ENCODE measurements at regions not wholly inside any gene's neighbourhood (a gene's known extent, or its start where the extent isn't known, plus 50 kb on each side); places are given as distances from the start of the nearest gene placed in this dataset.

DNA sequence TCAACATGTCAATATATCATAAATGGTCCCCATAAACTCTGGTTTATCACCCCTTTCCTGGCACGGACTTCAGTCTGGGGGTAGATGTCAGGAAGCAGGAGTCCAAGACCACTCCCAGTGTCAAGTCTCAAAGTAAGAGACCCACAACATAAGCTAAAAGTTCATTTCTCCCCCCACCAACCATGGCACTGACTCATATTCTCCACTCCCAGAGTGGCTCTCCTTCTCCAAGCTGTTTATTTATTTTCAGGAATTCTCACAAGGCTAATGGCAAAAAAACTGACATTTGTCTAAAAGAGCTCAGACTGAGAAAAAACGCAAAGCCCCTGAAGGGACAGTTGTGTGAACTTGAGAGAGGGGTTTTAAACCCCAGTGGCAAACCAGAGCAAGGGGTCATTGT, 217.0 kb downstream of the RAB28 start:
- Histone ChIP-seq H2AFZ (ENCODE audit: low read depth, low read length) (no peak overlapping the region), H3K9ac (ENCODE audit: low read length) (no peak overlapping the region), H3K27me3 (ENCODE audit: insufficient read depth, low read depth, low read length) (no peaks in the 10 kb centered on the region), H3K4me3 (ENCODE audit: low read length) (no peak overlapping the region), H3K9me3 (ENCODE audit: low read length) (no peaks in the 10 kb centered on the region), H3K79me2 (replicated peaks; ENCODE audit: insufficient read depth, low read length) (no peaks in the 10 kb centered on the region), H3K36me3 (ENCODE audit: insufficient read depth, low read length) (no peaks in the 10 kb centered on the region), H3F3A (ENCODE audit: insufficient read depth, low read length, poor library complexity, severe bottlenecking) (no peaks in the 10 kb centered on the region), H3K9me2 (ENCODE audit: insufficient read depth, low read length) (no peaks in the 10 kb centered on the region), H3K4me2 (ENCODE audit: low read length) (no peak overlapping the region), H4K20me1 (ENCODE audit: insufficient read depth) (no peaks in the 10 kb centered on the region), H3K27ac (ENCODE audit: low read length) (no peak overlapping the region)
- no peak for TF ChIP-seq RAD21 (conservative IDR thresholded peaks at IDR 0.05)
- no peak for TF ChIP-seq TAF1 (IDR thresholded peaks at IDR 0.05; ENCODE audit: low read depth)
- TF ChIP-seq POLR2AphosphoS5 (IDR thresholded peaks at IDR 0.05), result no peak
- TF ChIP-seq MXI1 (conservative IDR thresholded peaks at IDR 0.05; ENCODE audit: poor library complexity, severe bottlenecking), result no peak
- TF ChIP-seq, protein P1, sequence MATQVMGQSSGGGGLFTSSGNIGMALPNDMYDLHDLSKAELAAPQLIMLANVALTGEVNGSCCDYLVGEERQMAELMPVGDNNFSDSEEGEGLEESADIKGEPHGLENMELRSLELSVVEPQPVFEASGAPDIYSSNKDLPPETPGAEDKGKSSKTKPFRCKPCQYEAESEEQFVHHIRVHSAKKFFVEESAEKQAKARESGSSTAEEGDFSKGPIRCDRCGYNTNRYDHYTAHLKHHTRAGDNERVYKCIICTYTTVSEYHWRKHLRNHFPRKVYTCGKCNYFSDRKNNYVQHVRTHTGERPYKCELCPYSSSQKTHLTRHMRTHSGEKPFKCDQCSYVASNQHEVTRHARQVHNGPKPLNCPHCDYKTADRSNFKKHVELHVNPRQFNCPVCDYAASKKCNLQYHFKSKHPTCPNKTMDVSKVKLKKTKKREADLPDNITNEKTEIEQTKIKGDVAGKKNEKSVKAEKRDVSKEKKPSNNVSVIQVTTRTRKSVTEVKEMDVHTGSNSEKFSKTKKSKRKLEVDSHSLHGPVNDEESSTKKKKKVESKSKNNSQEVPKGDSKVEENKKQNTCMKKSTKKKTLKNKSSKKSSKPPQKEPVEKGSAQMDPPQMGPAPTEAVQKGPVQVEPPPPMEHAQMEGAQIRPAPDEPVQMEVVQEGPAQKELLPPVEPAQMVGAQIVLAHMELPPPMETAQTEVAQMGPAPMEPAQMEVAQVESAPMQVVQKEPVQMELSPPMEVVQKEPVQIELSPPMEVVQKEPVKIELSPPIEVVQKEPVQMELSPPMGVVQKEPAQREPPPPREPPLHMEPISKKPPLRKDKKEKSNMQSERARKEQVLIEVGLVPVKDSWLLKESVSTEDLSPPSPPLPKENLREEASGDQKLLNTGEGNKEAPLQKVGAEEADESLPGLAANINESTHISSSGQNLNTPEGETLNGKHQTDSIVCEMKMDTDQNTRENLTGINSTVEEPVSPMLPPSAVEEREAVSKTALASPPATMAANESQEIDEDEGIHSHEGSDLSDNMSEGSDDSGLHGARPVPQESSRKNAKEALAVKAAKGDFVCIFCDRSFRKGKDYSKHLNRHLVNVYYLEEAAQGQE (IDR thresholded peaks at IDR 0.05; ENCODE audit: borderline replicate concordance), result no peak
- no peak for TF ChIP-seq SMC3 (conservative IDR thresholded peaks at IDR 0.05; ENCODE audit: poor library complexity)
- no peak for TF ChIP-seq EZH2 (IDR thresholded peaks at IDR 0.05; ENCODE audit: borderline replicate concordance, insufficient read depth, low read length, poor library complexity, severe bottlenecking)
- TF ChIP-seq, protein P2, sequence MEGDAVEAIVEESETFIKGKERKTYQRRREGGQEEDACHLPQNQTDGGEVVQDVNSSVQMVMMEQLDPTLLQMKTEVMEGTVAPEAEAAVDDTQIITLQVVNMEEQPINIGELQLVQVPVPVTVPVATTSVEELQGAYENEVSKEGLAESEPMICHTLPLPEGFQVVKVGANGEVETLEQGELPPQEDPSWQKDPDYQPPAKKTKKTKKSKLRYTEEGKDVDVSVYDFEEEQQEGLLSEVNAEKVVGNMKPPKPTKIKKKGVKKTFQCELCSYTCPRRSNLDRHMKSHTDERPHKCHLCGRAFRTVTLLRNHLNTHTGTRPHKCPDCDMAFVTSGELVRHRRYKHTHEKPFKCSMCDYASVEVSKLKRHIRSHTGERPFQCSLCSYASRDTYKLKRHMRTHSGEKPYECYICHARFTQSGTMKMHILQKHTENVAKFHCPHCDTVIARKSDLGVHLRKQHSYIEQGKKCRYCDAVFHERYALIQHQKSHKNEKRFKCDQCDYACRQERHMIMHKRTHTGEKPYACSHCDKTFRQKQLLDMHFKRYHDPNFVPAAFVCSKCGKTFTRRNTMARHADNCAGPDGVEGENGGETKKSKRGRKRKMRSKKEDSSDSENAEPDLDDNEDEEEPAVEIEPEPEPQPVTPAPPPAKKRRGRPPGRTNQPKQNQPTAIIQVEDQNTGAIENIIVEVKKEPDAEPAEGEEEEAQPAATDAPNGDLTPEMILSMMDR (IDR thresholded peaks at IDR 0.05; ENCODE audit: poor library complexity, severe bottlenecking), result no peak
- TF ChIP-seq EP300 (conservative IDR thresholded peaks at IDR 0.05; ENCODE audit: poor library complexity, severe bottlenecking), result no peak

DNA sequence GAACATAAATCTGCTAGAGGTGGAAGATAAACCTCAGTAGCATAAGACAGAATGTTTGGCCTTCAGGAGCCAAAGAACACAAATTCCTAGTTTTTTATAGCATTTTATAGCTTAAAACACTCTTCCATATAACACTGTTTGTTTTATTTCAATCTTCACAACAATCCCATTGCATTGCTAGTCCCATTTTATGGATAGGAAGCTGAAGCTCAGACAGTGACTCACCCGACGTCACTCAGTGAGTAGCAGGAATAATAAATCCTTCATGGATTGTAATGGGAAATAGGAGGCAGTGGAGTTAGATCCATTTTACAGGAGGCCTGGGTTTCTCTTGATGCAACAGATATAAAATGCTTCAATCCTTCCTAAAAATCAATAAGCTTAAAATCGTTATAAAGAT, 217.5 kb downstream of the RAB28 start:
- H3K9ac ChIP-seq (ENCODE audit: low read length), result no peak overlapping the region
- no peaks in the 10 kb centered on the region for H3K9me2 ChIP-seq (ENCODE audit: insufficient read depth, low read length)
- H3F3A ChIP-seq (ENCODE audit: insufficient read depth, low read length, poor library complexity, severe bottlenecking), result no peaks in the 10 kb centered on the region
- no peaks in the 10 kb centered on the region for H3K79me2 ChIP-seq (replicated peaks; ENCODE audit: insufficient read depth, low read length)
- no peaks in the 10 kb centered on the region for H3K36me3 ChIP-seq (ENCODE audit: insufficient read depth, low read length)
- TF ChIP-seq RAD21 (conservative IDR thresholded peaks at IDR 0.05) (no peak), MXI1 (conservative IDR thresholded peaks at IDR 0.05; ENCODE audit: poor library complexity, severe bottlenecking) (no peak), SMC3 (conservative IDR thresholded peaks at IDR 0.05; ENCODE audit: poor library complexity) (no peak), TAF1 (IDR thresholded peaks at IDR 0.05; ENCODE audit: low read depth) (no peak), POLR2AphosphoS5 (IDR thresholded peaks at IDR 0.05) (no peak), EZH2 (IDR thresholded peaks at IDR 0.05; ENCODE audit: borderline replicate concordance, insufficient read depth, low read length, poor library complexity, severe bottlenecking) (no peak), EP300 (conservative IDR thresholded peaks at IDR 0.05; ENCODE audit: poor library complexity, severe bottlenecking) (no peak)
- TF ChIP-seq, protein P2 (IDR thresholded peaks at IDR 0.05; ENCODE audit: poor library complexity, severe bottlenecking), result no peak
- TF ChIP-seq, protein P1 (IDR thresholded peaks at IDR 0.05; ENCODE audit: borderline replicate concordance), result no peak
- H3K4me2 ChIP-seq (ENCODE audit: low read length), result no peak overlapping the region
- no peak overlapping the region for H3K4me3 ChIP-seq (ENCODE audit: low read length)
- no peaks in the 10 kb centered on the region for H4K20me1 ChIP-seq (ENCODE audit: insufficient read depth)
- no peak overlapping the region for H2AFZ ChIP-seq (ENCODE audit: low read depth, low read length)
- H3K27ac ChIP-seq (ENCODE audit: low read length), result no peak overlapping the region
- H3K27me3 ChIP-seq (ENCODE audit: insufficient read depth, low read depth, low read length), result no peaks in the 10 kb centered on the region
- no peaks in the 10 kb centered on the region for H3K9me3 ChIP-seq (ENCODE audit: low read length)
